ENCODE measurements at regions not wholly inside any gene's neighbourhood (a gene's known extent, or its start where the extent isn't known, plus 50 kb on each side); places are given as distances from the start of the nearest gene placed in this dataset.
A peak's percentile ranks its signal among the peaks of the same experiment; 100 is the strongest.

DNA sequence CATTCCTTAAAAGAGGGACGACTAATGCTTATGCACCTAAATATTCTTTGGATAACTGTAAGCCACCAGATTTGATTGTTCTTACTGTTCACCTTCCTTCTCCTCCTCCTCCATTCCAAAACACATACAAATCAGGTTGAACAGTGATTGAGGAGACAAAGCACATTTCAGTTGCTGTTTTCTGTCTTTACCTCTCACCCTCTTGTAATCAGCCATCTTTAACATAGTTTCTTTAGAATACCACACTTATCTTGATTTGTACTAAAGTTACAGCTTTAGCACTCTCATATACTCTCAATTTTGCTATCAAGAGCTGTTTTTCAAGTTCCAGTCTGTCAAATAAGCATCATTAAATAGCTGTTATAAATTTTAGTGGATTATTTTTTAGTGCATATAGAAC is 338.3 kb upstream of the RGS6 start:
- TF ChIP-seq, protein P1, sequence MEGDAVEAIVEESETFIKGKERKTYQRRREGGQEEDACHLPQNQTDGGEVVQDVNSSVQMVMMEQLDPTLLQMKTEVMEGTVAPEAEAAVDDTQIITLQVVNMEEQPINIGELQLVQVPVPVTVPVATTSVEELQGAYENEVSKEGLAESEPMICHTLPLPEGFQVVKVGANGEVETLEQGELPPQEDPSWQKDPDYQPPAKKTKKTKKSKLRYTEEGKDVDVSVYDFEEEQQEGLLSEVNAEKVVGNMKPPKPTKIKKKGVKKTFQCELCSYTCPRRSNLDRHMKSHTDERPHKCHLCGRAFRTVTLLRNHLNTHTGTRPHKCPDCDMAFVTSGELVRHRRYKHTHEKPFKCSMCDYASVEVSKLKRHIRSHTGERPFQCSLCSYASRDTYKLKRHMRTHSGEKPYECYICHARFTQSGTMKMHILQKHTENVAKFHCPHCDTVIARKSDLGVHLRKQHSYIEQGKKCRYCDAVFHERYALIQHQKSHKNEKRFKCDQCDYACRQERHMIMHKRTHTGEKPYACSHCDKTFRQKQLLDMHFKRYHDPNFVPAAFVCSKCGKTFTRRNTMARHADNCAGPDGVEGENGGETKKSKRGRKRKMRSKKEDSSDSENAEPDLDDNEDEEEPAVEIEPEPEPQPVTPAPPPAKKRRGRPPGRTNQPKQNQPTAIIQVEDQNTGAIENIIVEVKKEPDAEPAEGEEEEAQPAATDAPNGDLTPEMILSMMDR (IDR thresholded peaks at IDR 0.05; ENCODE audit: extremely low read depth, insufficient read depth, missing control alignments): no peak
- in situ Hi-C loops (cut with MboI; ENCODE audit: low pct_unique_long_range_greater_than_20kb, low sequenced_read_pairs, unreplicated experiment): no loop called here
- DNase-seq (ENCODE audit: low spot score): no peak

GRCh38 chr14:71594821-71595220 is 337.4 kb upstream of the RGS6 start:
- DNase-seq (ENCODE audit: low spot score): no peak
- in situ Hi-C loops (cut with MboI; ENCODE audit: low pct_unique_long_range_greater_than_20kb, low sequenced_read_pairs, unreplicated experiment): no loop called here
- TF ChIP-seq, protein P1 (IDR thresholded peaks at IDR 0.05; ENCODE audit: extremely low read depth, insufficient read depth, missing control alignments): no peak

DNA sequence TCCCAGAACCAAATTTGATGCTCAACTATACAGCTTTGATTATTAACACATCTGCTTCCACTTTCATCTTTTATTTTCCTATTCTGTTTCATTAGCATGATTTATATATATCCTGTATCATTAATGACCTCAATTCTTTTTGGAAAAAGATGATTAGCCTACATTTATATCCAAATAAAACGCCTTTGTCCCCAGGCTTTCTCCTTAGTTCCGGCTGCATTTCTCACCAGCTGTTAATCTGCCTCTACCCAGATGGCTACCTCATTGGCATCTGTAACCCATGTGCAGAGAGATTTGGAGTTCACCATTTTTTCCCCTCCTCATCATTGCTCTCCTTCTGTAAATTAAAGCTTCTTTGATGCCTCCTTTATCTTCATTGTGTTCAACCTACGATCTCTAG is 336.8 kb upstream of the RGS6 start:
- in situ Hi-C loops (cut with MboI; ENCODE audit: low pct_unique_long_range_greater_than_20kb, low sequenced_read_pairs, unreplicated experiment): no loop called here
- no peak for DNase-seq (ENCODE audit: low spot score)
- TF ChIP-seq, protein P1 (IDR thresholded peaks at IDR 0.05; ENCODE audit: extremely low read depth, insufficient read depth, missing control alignments): no peak

- TF ChIP-seq, protein P1 (IDR thresholded peaks at IDR 0.05; ENCODE audit: extremely low read depth, insufficient read depth, missing control alignments): no peak
- DNase-seq (ENCODE audit: low spot score): no peak
- in situ Hi-C loops (cut with MboI; ENCODE audit: low pct_unique_long_range_greater_than_20kb, low sequenced_read_pairs, unreplicated experiment): no loop called here
Measured at GRCh38 chr14:71597287-71597920, 334.8 kb upstream of the RGS6 start.

DNA sequence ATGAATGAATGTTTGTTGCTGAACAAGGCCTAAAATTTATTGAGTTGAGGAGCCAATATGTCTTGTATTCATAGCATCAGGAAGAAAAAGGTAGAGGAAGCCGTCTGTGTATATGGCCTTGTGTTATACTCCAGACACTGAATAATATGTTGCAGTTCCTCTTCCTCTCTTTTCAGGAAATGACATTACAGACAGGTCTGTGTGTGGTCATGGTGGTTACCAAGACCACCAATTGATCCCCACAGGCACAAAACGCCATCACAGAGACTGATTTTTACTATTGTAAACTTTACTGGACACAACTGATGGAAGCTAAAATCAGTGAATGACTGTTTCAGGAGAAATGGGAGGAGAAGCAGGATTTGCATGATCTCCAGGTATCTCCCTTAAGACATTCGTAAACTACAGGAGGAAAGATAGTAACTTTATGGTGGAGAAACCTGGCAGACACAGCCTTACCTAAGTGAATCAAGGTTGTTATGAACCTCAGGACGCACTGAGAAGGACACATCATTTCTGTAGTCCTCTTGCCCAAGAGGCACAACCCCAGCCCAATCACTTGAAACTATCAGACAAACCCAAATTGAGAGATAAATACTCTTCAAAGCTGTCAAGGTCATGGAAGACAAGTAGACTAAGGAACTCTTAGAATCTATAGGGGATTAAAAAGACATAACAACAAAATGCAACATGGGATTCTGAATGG is 334.1 kb upstream of the RGS6 start:
- TF ChIP-seq, protein P1 (IDR thresholded peaks at IDR 0.05; ENCODE audit: extremely low read depth, insufficient read depth, missing control alignments): no peak
- peak; percentile 17 for DNase-seq (ENCODE audit: low spot score)
- in situ Hi-C loops (cut with MboI; ENCODE audit: low pct_unique_long_range_greater_than_20kb, low sequenced_read_pairs, unreplicated experiment): no loop called here

- in situ Hi-C loops (cut with MboI; ENCODE audit: low pct_unique_long_range_greater_than_20kb, low sequenced_read_pairs, unreplicated experiment): no loop called here
- TF ChIP-seq, protein P1 (IDR thresholded peaks at IDR 0.05; ENCODE audit: extremely low read depth, insufficient read depth, missing control alignments): no peak
Measured at GRCh38 chr14:71600309-71600708, 331.9 kb upstream of the RGS6 start.

More at GRCh38 chr14:71600309-71600708, 331.9 kb upstream of the RGS6 start:
- no peak for DNase-seq (ENCODE audit: low spot score)
